HG03565 (cell line): ENCODE measurements at regions not wholly inside any gene's neighbourhood (a gene's known extent, or its start where the extent isn't known, plus 50 kb on each side); places are given as distances from the start of the nearest gene placed in this dataset.

Experiments
- ATAC-seq: cut with Tn5 transposase; IDR thresholded peaks from one replicate; pipeline ENCODE4 v1.9.1; 2021; ENCODE audit warnings: mild to moderate bottlenecking, moderate library complexity; ENCODE audit not compliant: unreplicated experiment

- no peak for ATAC-seq
These were observed 54.5 kb upstream of the VGLL3 start for GRCh38 chr3:87045473-87045872.

- ATAC-seq: no peak
These were observed 53.9 kb upstream of the VGLL3 start for GRCh38 chr3:87044846-87045245.

- no peak for ATAC-seq
These were observed 53.5 kb upstream of the VGLL3 start for GRCh38 chr3:87044409-87044808.

GRCh38 chr3:87041191-87041590, 50.2 kb upstream of the VGLL3 start:
- no peak for ATAC-seq
